Neural cell (in vitro differentiated cells): ENCODE measurements at regions not wholly inside any gene's neighbourhood (a gene's known extent, or its start where the extent isn't known, plus 50 kb on each side); places are given as distances from the start of the nearest gene placed in this dataset.

Experiments used
- H2AFZ ChIP-seq: fragments of 200-600, 300-800 bp; sonication (generic), shearing (Covaris generic); 2 replicates; pipeline ENCODE4 v1.6.0; 2014; ENCODE audit warnings: low read depth, mild to moderate bottlenecking, antibody characterized with exemption, low read length, moderate library complexity
- H3F3A ChIP-seq: fragments of 200-600 bp; shearing (Covaris generic); 2 replicates; pipeline ENCODE4 v1.6.1; 2016; ENCODE audit warnings: mild to moderate bottlenecking, moderate library complexity, mixed read lengths, antibody characterized with exemption, low read length; ENCODE audit not compliant: insufficient read depth, poor library complexity, severe bottlenecking
- H3K27ac ChIP-seq: fragments of 200-600, 300-800 bp; sonication (generic), shearing (Covaris generic); 2 replicates; pipeline ENCODE4 v1.5.1; 2014; ENCODE audit warnings: mild to moderate bottlenecking, low read length, moderate library complexity
- H3K27me3 ChIP-seq: fragments of 300-800, 200-600 bp; sonication (generic), shearing (Covaris generic); 2 replicates; pipeline ENCODE4 v1.6.0; 2014; ENCODE audit warnings: mild to moderate bottlenecking, low read depth, low read length, moderate library complexity; ENCODE audit not compliant: insufficient read depth
- H3K36me3 ChIP-seq: fragments of 300-800, 200-600 bp; sonication (generic), shearing (Covaris generic); 2 replicates; pipeline ENCODE4 v1.5.1; 2014; ENCODE audit warnings: mild to moderate bottlenecking, antibody characterized with exemption, low read length, moderate library complexity; ENCODE audit not compliant: insufficient read depth
- H3K4me2 ChIP-seq: fragments of 300-800, 200-600 bp; sonication (generic), shearing (Covaris generic); 2 replicates; pipeline ENCODE4 v1.6.0; 2014; ENCODE audit warnings: mild to moderate bottlenecking, low read length
- H3K4me3 ChIP-seq: fragments of 300-800, 200-600 bp; sonication (generic), shearing (Covaris generic); 2 replicates; pipeline ENCODE4 v1.5.1; 2014; ENCODE audit warnings: mild to moderate bottlenecking, low read length, moderate library complexity
- H3K79me2 ChIP-seq: fragments of 200-600 bp; shearing (Covaris generic); replicated peaks from 2 replicates; pipeline ENCODE4 v1.6.0; 2014; ENCODE audit warnings: mild to moderate bottlenecking, low read length, moderate library complexity; ENCODE audit not compliant: insufficient read depth
- H3K9ac ChIP-seq: fragments of 300-800, 200-600 bp; sonication (generic), shearing (Covaris generic); 2 replicates; pipeline ENCODE4 v1.6.1; 2016; ENCODE audit warnings: mild to moderate bottlenecking, low read length, mixed read lengths
- H3K9me2 ChIP-seq: fragments of 200-600 bp; shearing (Covaris generic); 2 replicates; pipeline ENCODE4 v1.6.1; 2016; ENCODE audit warnings: mild to moderate bottlenecking, low read length, mixed read lengths; ENCODE audit not compliant: insufficient read depth
- H3K9me3 ChIP-seq: fragments of 200-600, 300-800 bp; sonication (generic), shearing (Covaris generic); 2 replicates; pipeline ENCODE4 v1.6.1; 2016; ENCODE audit warnings: mild to moderate bottlenecking, mixed run types, low read length, moderate library complexity, mixed read lengths
- H4K20me1 ChIP-seq: fragments of 200-600 bp; shearing (Covaris generic); 2 replicates; pipeline ENCODE4 v1.6.1; 2016; ENCODE audit warnings: mild to moderate bottlenecking, mixed run types; ENCODE audit not compliant: insufficient read depth
- EP300 ChIP-seq: fragments of 450-650 bp; conservative IDR thresholded peaks from 2 replicates; pipeline ENCODE4 v1.6.1; 2014; ENCODE audit warnings: antibody characterized with exemption, mild to moderate bottlenecking, moderate library complexity; ENCODE audit not compliant: poor library complexity, severe bottlenecking
- EZH2 ChIP-seq: fragments of 200-600, 300-800 bp; shearing (Covaris generic), sonication (generic); IDR thresholded peaks from 2 replicates; pipeline ENCODE4 v1.6.1; 2014; ENCODE audit warnings: antibody characterized with exemption, low read length, borderline replicate concordance, mild to moderate bottlenecking; ENCODE audit not compliant: insufficient read depth, poor library complexity, severe bottlenecking
- MXI1 ChIP-seq: fragments of 450-650 bp; conservative IDR thresholded peaks from 2 replicates; pipeline ENCODE4 v1.6.1; 2014; ENCODE audit warnings: antibody characterized with exemption, mild to moderate bottlenecking; ENCODE audit not compliant: poor library complexity, severe bottlenecking
- POLR2AphosphoS5 ChIP-seq: IDR thresholded peaks from 2 replicates; pipeline ENCODE4 v1.6.1; 2012
- RAD21 ChIP-seq: fragments of 450-650 bp; conservative IDR thresholded peaks from 2 replicates; pipeline ENCODE4 v1.6.1; 2014; ENCODE audit warnings: antibody characterized with exemption, mild to moderate bottlenecking, moderate library complexity
- SMC3 ChIP-seq: fragments of 450-650 bp; conservative IDR thresholded peaks from 2 replicates; pipeline ENCODE4 v1.6.1; 2014; ENCODE audit warnings: antibody characterized with exemption, mild to moderate bottlenecking, moderate library complexity; ENCODE audit not compliant: poor library complexity
- TF ChIP-seq, protein P1 (sequence below): fragments of 450-650 bp; IDR thresholded peaks from 2 replicates; pipeline ENCODE4 v1.5.1; 2014; ENCODE audit warnings: antibody characterized with exemption, mild to moderate bottlenecking, moderate library complexity; ENCODE audit not compliant: poor library complexity, severe bottlenecking
- TF ChIP-seq, protein P2 (sequence below): IDR thresholded peaks from 2 replicates; pipeline ENCODE4 v1.6.1; 2012; ENCODE audit warnings: borderline replicate concordance

DNA sequence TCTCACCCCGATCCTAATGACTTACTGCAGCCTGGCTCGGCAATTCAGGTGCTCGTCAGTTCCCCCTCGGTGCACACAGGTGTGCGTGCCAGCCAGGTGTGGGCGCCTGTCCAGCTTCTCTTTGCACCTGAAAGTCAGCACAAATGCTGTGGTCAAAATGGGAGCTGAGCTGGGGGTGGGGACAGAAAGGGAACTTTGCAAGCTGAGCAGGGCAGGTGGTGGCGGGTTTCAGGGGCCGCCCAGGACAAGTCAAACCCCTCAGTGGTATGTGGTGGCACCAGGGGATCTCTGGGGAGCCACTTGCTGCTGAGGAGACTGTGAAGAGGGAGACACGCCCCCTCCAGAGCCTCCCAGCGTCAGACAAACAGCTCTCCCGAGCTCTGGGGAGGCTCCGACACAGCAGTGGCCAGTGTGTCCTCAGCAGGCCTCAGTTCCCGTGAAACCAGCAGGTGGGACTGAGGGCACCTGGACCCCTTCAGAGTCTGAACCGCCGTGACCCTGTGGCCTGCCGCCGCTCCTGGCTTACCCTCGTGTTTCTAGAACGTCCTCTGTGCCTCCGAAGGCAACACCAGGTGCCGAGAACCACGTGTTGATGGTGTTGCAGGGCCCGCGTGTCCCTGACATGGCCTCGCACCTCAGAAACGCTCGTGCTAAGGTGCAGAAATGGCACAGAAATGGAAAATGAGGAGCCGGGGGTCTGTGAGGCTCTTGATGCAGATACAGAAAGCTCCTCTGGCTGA is 233.5 kb upstream of the TNRC6C start:
- no peaks in the 10 kb centered on the region for H3K9me3 ChIP-seq
- no peak overlapping the region for H3K4me2 ChIP-seq
- no peak overlapping the region for H3K9ac ChIP-seq
- H2AFZ ChIP-seq, result no peak overlapping the region
- no peaks in the 10 kb centered on the region for H3F3A ChIP-seq
- no peaks in the 10 kb centered on the region for H3K79me2 ChIP-seq
- TF ChIP-seq POLR2AphosphoS5 (no peak), EZH2 (no peak), SMC3 (no peak), EP300 (no peak), RAD21 (no peak), MXI1 (no peak)
- TF ChIP-seq, protein P1, sequence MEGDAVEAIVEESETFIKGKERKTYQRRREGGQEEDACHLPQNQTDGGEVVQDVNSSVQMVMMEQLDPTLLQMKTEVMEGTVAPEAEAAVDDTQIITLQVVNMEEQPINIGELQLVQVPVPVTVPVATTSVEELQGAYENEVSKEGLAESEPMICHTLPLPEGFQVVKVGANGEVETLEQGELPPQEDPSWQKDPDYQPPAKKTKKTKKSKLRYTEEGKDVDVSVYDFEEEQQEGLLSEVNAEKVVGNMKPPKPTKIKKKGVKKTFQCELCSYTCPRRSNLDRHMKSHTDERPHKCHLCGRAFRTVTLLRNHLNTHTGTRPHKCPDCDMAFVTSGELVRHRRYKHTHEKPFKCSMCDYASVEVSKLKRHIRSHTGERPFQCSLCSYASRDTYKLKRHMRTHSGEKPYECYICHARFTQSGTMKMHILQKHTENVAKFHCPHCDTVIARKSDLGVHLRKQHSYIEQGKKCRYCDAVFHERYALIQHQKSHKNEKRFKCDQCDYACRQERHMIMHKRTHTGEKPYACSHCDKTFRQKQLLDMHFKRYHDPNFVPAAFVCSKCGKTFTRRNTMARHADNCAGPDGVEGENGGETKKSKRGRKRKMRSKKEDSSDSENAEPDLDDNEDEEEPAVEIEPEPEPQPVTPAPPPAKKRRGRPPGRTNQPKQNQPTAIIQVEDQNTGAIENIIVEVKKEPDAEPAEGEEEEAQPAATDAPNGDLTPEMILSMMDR, result no peak
- TF ChIP-seq, protein P2, sequence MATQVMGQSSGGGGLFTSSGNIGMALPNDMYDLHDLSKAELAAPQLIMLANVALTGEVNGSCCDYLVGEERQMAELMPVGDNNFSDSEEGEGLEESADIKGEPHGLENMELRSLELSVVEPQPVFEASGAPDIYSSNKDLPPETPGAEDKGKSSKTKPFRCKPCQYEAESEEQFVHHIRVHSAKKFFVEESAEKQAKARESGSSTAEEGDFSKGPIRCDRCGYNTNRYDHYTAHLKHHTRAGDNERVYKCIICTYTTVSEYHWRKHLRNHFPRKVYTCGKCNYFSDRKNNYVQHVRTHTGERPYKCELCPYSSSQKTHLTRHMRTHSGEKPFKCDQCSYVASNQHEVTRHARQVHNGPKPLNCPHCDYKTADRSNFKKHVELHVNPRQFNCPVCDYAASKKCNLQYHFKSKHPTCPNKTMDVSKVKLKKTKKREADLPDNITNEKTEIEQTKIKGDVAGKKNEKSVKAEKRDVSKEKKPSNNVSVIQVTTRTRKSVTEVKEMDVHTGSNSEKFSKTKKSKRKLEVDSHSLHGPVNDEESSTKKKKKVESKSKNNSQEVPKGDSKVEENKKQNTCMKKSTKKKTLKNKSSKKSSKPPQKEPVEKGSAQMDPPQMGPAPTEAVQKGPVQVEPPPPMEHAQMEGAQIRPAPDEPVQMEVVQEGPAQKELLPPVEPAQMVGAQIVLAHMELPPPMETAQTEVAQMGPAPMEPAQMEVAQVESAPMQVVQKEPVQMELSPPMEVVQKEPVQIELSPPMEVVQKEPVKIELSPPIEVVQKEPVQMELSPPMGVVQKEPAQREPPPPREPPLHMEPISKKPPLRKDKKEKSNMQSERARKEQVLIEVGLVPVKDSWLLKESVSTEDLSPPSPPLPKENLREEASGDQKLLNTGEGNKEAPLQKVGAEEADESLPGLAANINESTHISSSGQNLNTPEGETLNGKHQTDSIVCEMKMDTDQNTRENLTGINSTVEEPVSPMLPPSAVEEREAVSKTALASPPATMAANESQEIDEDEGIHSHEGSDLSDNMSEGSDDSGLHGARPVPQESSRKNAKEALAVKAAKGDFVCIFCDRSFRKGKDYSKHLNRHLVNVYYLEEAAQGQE, result no peak
- H4K20me1 ChIP-seq, result no peaks in the 10 kb centered on the region
- no peak overlapping the region for H3K27ac ChIP-seq
- no peaks in the 10 kb centered on the region for H3K9me2 ChIP-seq
- H3K4me3 ChIP-seq, result no peak overlapping the region
- H3K27me3 ChIP-seq, result no peaks in the 10 kb centered on the region
- H3K36me3 ChIP-seq, result no peaks in the 10 kb centered on the region

DNA sequence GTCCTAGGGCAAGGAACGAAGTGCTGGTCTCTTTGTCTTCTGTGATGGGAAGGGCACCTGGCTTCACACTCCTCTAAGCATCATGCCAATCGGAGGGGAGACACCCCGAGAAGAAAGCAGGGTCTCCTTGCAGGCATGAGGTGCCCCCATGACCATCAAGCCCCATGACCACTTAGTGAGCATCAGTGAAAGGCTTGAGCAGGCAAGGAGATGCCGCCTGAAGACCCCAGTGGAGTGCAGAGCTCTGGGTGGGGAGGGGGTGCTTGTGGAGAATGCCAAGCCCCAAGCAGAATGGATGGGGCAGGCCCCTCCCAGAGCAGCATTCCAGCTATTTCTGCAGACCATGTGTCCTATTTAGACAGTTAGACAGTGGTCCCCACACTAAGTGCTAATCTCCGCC is 232.7 kb upstream of the TNRC6C start:
- H3K9me2 ChIP-seq, result no peaks in the 10 kb centered on the region
- H2AFZ ChIP-seq, result no peak overlapping the region
- no peaks in the 10 kb centered on the region for H3F3A ChIP-seq
- H3K27me3 ChIP-seq, result no peaks in the 10 kb centered on the region
- H3K9me3 ChIP-seq, result no peaks in the 10 kb centered on the region
- no peaks in the 10 kb centered on the region for H4K20me1 ChIP-seq
- H3K9ac ChIP-seq, result no peak overlapping the region
- H3K4me2 ChIP-seq, result no peak overlapping the region
- no peaks in the 10 kb centered on the region for H3K36me3 ChIP-seq
- H3K4me3 ChIP-seq, result no peak overlapping the region
- no peak overlapping the region for H3K27ac ChIP-seq
- no peaks in the 10 kb centered on the region for H3K79me2 ChIP-seq
- TF ChIP-seq, protein P2, result no peak
- no peak for TF ChIP-seq RAD21
